ENCODE measurements at regions not wholly inside any gene's neighbourhood (a gene's known extent, or its start where the extent isn't known, plus 50 kb on each side); places are given as distances from the start of the nearest gene placed in this dataset.
A peak's percentile ranks its signal among the peaks of the same experiment; 100 is the strongest.

- TF ChIP-seq, protein P1, sequence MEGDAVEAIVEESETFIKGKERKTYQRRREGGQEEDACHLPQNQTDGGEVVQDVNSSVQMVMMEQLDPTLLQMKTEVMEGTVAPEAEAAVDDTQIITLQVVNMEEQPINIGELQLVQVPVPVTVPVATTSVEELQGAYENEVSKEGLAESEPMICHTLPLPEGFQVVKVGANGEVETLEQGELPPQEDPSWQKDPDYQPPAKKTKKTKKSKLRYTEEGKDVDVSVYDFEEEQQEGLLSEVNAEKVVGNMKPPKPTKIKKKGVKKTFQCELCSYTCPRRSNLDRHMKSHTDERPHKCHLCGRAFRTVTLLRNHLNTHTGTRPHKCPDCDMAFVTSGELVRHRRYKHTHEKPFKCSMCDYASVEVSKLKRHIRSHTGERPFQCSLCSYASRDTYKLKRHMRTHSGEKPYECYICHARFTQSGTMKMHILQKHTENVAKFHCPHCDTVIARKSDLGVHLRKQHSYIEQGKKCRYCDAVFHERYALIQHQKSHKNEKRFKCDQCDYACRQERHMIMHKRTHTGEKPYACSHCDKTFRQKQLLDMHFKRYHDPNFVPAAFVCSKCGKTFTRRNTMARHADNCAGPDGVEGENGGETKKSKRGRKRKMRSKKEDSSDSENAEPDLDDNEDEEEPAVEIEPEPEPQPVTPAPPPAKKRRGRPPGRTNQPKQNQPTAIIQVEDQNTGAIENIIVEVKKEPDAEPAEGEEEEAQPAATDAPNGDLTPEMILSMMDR (IDR thresholded peaks at IDR 0.05; ENCODE audit: low read depth, low read length): no peak
These were observed 224.9 kb downstream of the INSIG2 start for GRCh38 chr2:118312969-118313756.

DNA sequence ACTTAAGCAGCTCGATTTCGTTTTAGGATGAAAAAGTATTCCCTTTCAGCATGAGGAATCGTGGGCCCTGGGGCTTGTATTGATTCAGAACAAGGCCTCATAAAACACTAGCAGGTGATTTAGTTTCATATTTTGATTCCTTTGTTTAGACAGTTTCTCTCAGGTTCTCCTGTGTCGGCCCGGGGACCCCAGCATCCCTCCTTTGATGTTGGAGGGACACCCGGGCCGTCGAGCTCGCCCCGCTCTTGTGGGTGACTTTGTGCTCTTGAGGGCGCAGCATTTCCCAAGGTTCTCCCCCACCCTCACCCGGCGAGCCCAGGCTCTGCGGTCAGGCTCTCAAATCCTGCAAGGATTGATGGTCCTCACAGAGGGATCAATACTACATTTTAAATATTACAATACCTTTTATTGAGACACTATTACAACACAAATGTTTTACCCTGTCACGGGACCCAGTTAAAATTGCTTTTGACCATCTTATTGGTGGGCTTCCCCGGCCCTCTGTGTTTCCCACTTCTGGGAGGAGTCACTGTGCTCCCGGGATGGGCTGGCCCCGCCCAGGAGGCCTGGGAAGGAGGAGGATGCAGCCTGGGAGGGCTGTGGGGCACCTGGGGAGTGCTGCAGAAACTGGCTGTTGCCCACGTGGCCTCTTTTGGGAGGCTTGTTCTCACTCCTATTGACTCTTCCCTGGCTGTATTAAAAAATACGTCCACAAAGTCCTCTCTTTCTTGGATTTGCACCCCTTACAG lies 222.6 kb downstream of the INSIG2 start:
- DNase-seq: no peak

More at GRCh38 chr2:118312969-118313756, 224.9 kb downstream of the INSIG2 start:
- Histone ChIP-seq H3K36me3 (no peaks in the 10 kb centered on the region), H3K27me3 (no peaks in the 10 kb centered on the region), H3K9me3 (no peaks in the 10 kb centered on the region), H3K4me3 (ENCODE audit: low read depth, low read length) (no peak overlapping the region), H3K4me1 (no peaks in the 10 kb centered on the region)
- no peak for DNase-seq

GRCh38 chr2:118309946-118310680 lies 221.8 kb downstream of the INSIG2 start:
- Histone ChIP-seq H3K36me3 (no peaks in the 10 kb centered on the region), H3K4me1 (no peaks in the 10 kb centered on the region), H3K4me3 (ENCODE audit: low read depth, low read length) (peak overlapping the region; percentile 48), H3K9me3 (no peaks in the 10 kb centered on the region), H3K27me3 (no peaks in the 10 kb centered on the region)
- no peak for DNase-seq
- TF ChIP-seq, protein P1 (IDR thresholded peaks at IDR 0.05; ENCODE audit: low read depth, low read length): no peak

More for the DNA sequence above, 222.6 kb downstream of the INSIG2 start:
- H3K36me3 ChIP-seq: no peaks in the 10 kb centered on the region
- no peaks in the 10 kb centered on the region for H3K27me3 ChIP-seq
- no peaks in the 10 kb centered on the region for H3K4me1 ChIP-seq
- H3K9me3 ChIP-seq: no peaks in the 10 kb centered on the region
- TF ChIP-seq, protein P1 (IDR thresholded peaks at IDR 0.05; ENCODE audit: low read depth, low read length): no peak
- H3K4me3 ChIP-seq (ENCODE audit: low read depth, low read length): no peak overlapping the region

DNA sequence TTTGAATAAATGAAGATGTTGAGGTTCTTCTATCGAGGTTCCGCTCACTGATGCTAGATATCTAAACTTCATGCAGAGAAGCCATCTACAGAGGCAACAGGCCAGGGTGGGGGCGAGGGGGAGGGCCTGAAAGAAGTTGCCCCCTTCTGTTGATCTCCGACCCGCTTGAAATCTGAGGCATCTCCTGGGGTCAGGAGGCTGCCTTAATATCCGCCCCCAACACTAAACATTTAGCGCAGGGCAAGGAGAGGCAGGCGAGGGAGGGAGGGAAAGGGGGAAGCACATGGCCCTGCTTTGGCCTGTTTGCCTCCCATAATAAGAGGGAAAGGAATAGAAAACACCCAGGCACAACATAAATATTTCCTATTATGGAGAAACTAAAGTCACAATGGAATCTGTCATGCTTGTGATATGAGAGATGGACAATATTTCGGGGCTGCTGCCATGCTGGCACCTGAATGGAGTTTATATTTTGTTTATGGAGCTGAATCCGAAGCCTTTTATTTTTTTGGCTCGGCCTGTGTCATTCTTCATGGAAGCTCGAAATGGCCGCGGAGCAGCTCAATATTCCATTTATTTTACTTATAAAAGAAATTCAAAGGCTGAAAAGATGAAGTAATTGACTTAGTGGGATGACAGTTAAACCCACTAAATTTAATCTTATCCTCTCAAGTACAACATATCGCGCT lies 221.1 kb downstream of the INSIG2 start:
- no peaks in the 10 kb centered on the region for H3K9me3 ChIP-seq
- H3K4me1 ChIP-seq: no peaks in the 10 kb centered on the region
- no peaks in the 10 kb centered on the region for H3K36me3 ChIP-seq
- H3K27me3 ChIP-seq: no peaks in the 10 kb centered on the region
- no peak for DNase-seq
- TF ChIP-seq, protein P1 (IDR thresholded peaks at IDR 0.05; ENCODE audit: low read depth, low read length): no peak
- H3K4me3 ChIP-seq (ENCODE audit: low read depth, low read length): peak overlapping the region; percentile 48

DNA sequence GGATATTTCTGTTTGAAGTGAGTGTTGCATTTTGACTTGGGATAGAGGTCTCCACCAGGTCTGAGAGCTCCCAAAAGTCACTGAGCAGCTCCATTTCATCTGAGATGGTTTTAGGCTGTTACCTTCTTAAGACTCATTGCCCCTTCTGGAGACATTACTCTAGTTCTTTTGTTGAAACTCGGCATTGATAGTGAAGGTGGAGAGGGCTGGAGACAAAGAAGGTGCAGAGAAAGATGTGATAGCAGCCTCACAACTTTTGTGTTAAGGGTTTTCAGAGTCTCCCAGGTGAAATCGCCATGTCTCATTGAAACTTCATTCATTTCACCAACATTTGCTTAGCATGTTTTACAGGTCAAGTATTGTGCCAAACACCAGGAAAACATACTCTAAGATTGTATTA lies 219.6 kb downstream of the INSIG2 start:
- TF ChIP-seq, protein P1 (IDR thresholded peaks at IDR 0.05; ENCODE audit: low read depth, low read length): no peak
- no peak overlapping the region for H3K4me3 ChIP-seq (ENCODE audit: low read depth, low read length)
- no peaks in the 10 kb centered on the region for H3K27me3 ChIP-seq
- DNase-seq: no peak
- H3K36me3 ChIP-seq: no peaks in the 10 kb centered on the region
- no peaks in the 10 kb centered on the region for H3K4me1 ChIP-seq
- no peaks in the 10 kb centered on the region for H3K9me3 ChIP-seq

All from BE2C (cell line).